Neural cell (in vitro differentiated cells): ENCODE measurements at regions not wholly inside any gene's neighbourhood (a gene's known extent, or its start where the extent isn't known, plus 50 kb on each side); places are given as distances from the start of the nearest gene placed in this dataset.

Experiments
- CTCF ChIP-seq: fragments of 450-650 bp; IDR thresholded peaks from 2 replicates; pipeline ENCODE4 v1.5.1; 2014; ENCODE audit warnings: antibody characterized with exemption, mild to moderate bottlenecking, moderate library complexity; ENCODE audit not compliant: poor library complexity, severe bottlenecking
- EP300 ChIP-seq: fragments of 450-650 bp; conservative IDR thresholded peaks from 2 replicates; pipeline ENCODE4 v1.6.1; 2014; ENCODE audit warnings: antibody characterized with exemption, mild to moderate bottlenecking, moderate library complexity; ENCODE audit not compliant: poor library complexity, severe bottlenecking
- EZH2 ChIP-seq: fragments of 200-600, 300-800 bp; shearing (Covaris generic), sonication (generic); IDR thresholded peaks from 2 replicates; pipeline ENCODE4 v1.6.1; 2014; ENCODE audit warnings: antibody characterized with exemption, low read length, borderline replicate concordance, mild to moderate bottlenecking; ENCODE audit not compliant: insufficient read depth, poor library complexity, severe bottlenecking
- MXI1 ChIP-seq: fragments of 450-650 bp; conservative IDR thresholded peaks from 2 replicates; pipeline ENCODE4 v1.6.1; 2014; ENCODE audit warnings: antibody characterized with exemption, mild to moderate bottlenecking; ENCODE audit not compliant: poor library complexity, severe bottlenecking
- RAD21 ChIP-seq: fragments of 450-650 bp; conservative IDR thresholded peaks from 2 replicates; pipeline ENCODE4 v1.6.1; 2014; ENCODE audit warnings: antibody characterized with exemption, mild to moderate bottlenecking, moderate library complexity
- SMC3 ChIP-seq: fragments of 450-650 bp; conservative IDR thresholded peaks from 2 replicates; pipeline ENCODE4 v1.6.1; 2014; ENCODE audit warnings: antibody characterized with exemption, mild to moderate bottlenecking, moderate library complexity; ENCODE audit not compliant: poor library complexity

GRCh38 chr9:116027511-116027910 is 126.1 kb upstream of the PAPPA start:
- no peak for TF ChIP-seq CTCF
- no peak for TF ChIP-seq SMC3
- no peak for TF ChIP-seq MXI1
- no peak for TF ChIP-seq EZH2
- no peak for TF ChIP-seq RAD21
- TF ChIP-seq EP300 = no peak
